IMR-90 (cell line): ENCODE measurements at regions not wholly inside any gene's neighbourhood (a gene's known extent, or its start where the extent isn't known, plus 50 kb on each side); places are given as distances from the start of the nearest gene placed in this dataset.

Experiments used
- ATAC-seq: fragments of 200-7000 bp; cut with Tn5 transposase; 2 replicates; pipeline ENCODE4 v1.9.1; 2020; ENCODE audit warnings: low read depth, mild to moderate bottlenecking, moderate library complexity
- BruUV-seq: library from RNA; stranded (reverse); fragments of 400-500 nt; replicated peaks from 2 replicates; lab custom pipeline; 2021; lab: Mats Ljungman, UMichigan
- CTCF ChIA-PET: fragments of 300-600 bp; formaldehyde crosslinking; extraction: SDS; loops from one replicate; lab custom pipeline; 2021; ENCODE audit warnings: antibody characterized with exemption; lab: Yijun Ruan, JAX
- POLR2A ChIA-PET: fragments of 300-600 bp; sonication (Branson Sonifier 250); formaldehyde crosslinking; loops from one replicate; lab custom pipeline; 2022; ENCODE audit warnings: antibody characterized with exemption; ENCODE audit not compliant: unreplicated experiment; lab: Charles Lee
- DNase-seq: peaks from one replicate; pipeline ENCODE4 v3.0.0; 2013
- H2AFZ ChIP-seq: replicated peaks from 2 replicates; pipeline ENCODE3; 2013; ENCODE audit warnings: low read length, mild to moderate bottlenecking; ENCODE audit not compliant: poor library complexity
- H2AK5ac ChIP-seq: 2 replicates; pipeline ENCODE4 v1.6.1; 2013; ENCODE audit warnings: low read depth, low read length, inconsistent platforms
- H2AK9ac ChIP-seq: replicated peaks from 2 replicates; pipeline ENCODE3; 2013; ENCODE audit warnings: mild to moderate bottlenecking, low read depth, low read length, moderate library complexity; ENCODE audit not compliant: poor library complexity
- H2BK120ac ChIP-seq: 2 replicates; pipeline ENCODE4 v1.6.1; 2013; ENCODE audit warnings: low read depth, low read length, inconsistent platforms
- H2BK15ac ChIP-seq: 3 replicates; pipeline ENCODE4 v1.6.1; 2013; ENCODE audit warnings: low read depth, low read length, inconsistent platforms
- H2BK20ac ChIP-seq: 2 replicates; pipeline ENCODE4 v1.6.1; 2013; ENCODE audit warnings: low read depth, mild to moderate bottlenecking, inconsistent platforms, low read length, moderate library complexity
- H2BK5ac ChIP-seq: 2 replicates; pipeline ENCODE4 v1.6.1; 2013; ENCODE audit warnings: mild to moderate bottlenecking, low read depth, low read length, inconsistent platforms; ENCODE audit not compliant: poor library complexity, severe bottlenecking
- H3K14ac ChIP-seq: replicated peaks from 2 replicates; pipeline ENCODE4 v1.6.1; 2013; ENCODE audit warnings: low read depth, low read length, inconsistent platforms
- H3K18ac ChIP-seq: 2 replicates; pipeline ENCODE4 v1.6.1; 2013; ENCODE audit warnings: low read depth, low read length, control low read depth
- H3K23ac ChIP-seq: 2 replicates; pipeline ENCODE4 v1.6.1; 2013; ENCODE audit warnings: low read depth, low read length, inconsistent platforms
- H3K27ac ChIP-seq: 2 replicates; pipeline ENCODE4 v1.5.1; 2013; ENCODE audit warnings: mild to moderate bottlenecking, control low read depth, low read length; ENCODE audit not compliant: insufficient read depth
- H3K27me3 ChIP-seq: 2 replicates; pipeline ENCODE4 v1.6.1; 2013; ENCODE audit warnings: low read length; ENCODE audit not compliant: control insufficient read depth, insufficient read depth
- H3K36me3 ChIP-seq: 2 replicates; pipeline ENCODE4 v1.6.1; 2013; ENCODE audit warnings: low read length, mixed read lengths; ENCODE audit not compliant: control insufficient read depth, insufficient read depth
- H3K4ac ChIP-seq: 2 replicates; pipeline ENCODE4 v1.6.1; 2013; ENCODE audit warnings: low read depth, low read length, inconsistent platforms
- H3K4me1 ChIP-seq: 2 replicates; pipeline ENCODE4 v1.6.1; 2013; ENCODE audit warnings: low read length, mixed read lengths; ENCODE audit not compliant: control insufficient read depth, insufficient read depth
- H3K4me2 ChIP-seq: 2 replicates; pipeline ENCODE4 v1.6.1; 2013; ENCODE audit warnings: low read depth, mild to moderate bottlenecking, control low read depth, low read length, moderate library complexity
- H3K4me3 ChIP-seq: 2 replicates; pipeline ENCODE4 v1.5.1; 2013; ENCODE audit warnings: low read depth, mild to moderate bottlenecking, control low read depth, low read length, moderate library complexity; ENCODE audit not compliant: insufficient read depth
- H3K56ac ChIP-seq: 2 replicates; pipeline ENCODE4 v1.6.1; 2013; ENCODE audit warnings: low read length, inconsistent platforms; ENCODE audit not compliant: insufficient read depth; ENCODE audit errors: extremely low read depth
- H3K79me1 ChIP-seq, 2 experiments: 2 replicates each; pipeline ENCODE4 v1.6.1; 2013; ENCODE audit warnings: low read length in 2 of 2, inconsistent platforms in 1 of 2, low read depth in 1 of 2
- H3K9ac ChIP-seq: 2 replicates; pipeline ENCODE4 v1.6.1; 2013; ENCODE audit warnings: low read depth, low read length, control low read depth
- H3K9me1 ChIP-seq: 2 replicates; pipeline ENCODE4 v1.6.1; 2013; ENCODE audit warnings: low read length, inconsistent platforms; ENCODE audit not compliant: insufficient read depth
- H3K9me3 ChIP-seq: 2 replicates; pipeline ENCODE4 v1.6.1; 2013; ENCODE audit warnings: low read length; ENCODE audit not compliant: control insufficient read depth, insufficient read depth
- H4K20me1 ChIP-seq: 2 replicates; pipeline ENCODE4 v1.6.1; 2013; ENCODE audit warnings: low read length, inconsistent platforms; ENCODE audit not compliant: insufficient read depth
- H4K5ac ChIP-seq: 2 replicates; pipeline ENCODE4 v1.6.1; 2013; ENCODE audit warnings: mild to moderate bottlenecking, low read depth, low read length, control low read depth
- H4K8ac ChIP-seq, 2 experiments: 2 replicates each; pipeline ENCODE4 v1.6.1; 2013; ENCODE audit warnings: low read depth in 2 of 2, low read length in 2 of 2, control low read depth in 1 of 2, inconsistent platforms in 1 of 2
- H4K91ac ChIP-seq: 2 replicates; pipeline ENCODE4 v1.6.1; 2013; ENCODE audit warnings: low read depth, low read length, inconsistent platforms; ENCODE audit not compliant: insufficient read depth
- BHLHE40 ChIP-seq: fragments of 150-350 bp; IDR thresholded peaks from 2 replicates; pipeline ENCODE4 v1.6.1; 2016; ENCODE audit warnings: mild to moderate bottlenecking, low read depth, low read length
- CHD1 ChIP-seq: IDR thresholded peaks from 2 replicates; pipeline ENCODE4 v1.6.1; 2012; ENCODE audit warnings: low read depth, low read length, improper control_type of control experiment
- CTCF ChIP-seq: conservative IDR thresholded peaks from 2 replicates; pipeline ENCODE4 v1.5.1; 2012; ENCODE audit warnings: mild to moderate bottlenecking, low read depth, low read length, improper control_type of control experiment
- FOS ChIP-seq: fragments of 150-350 bp; IDR thresholded peaks from 2 replicates; pipeline ENCODE4 v1.6.1; 2016; ENCODE audit warnings: low read depth, low read length
- MAZ ChIP-seq: IDR thresholded peaks from 2 replicates; pipeline ENCODE4 v1.6.1; 2012; ENCODE audit warnings: low read depth, mild to moderate bottlenecking, low read length, improper control_type of control experiment, moderate library complexity, borderline replicate concordance
- MXI1 ChIP-seq: IDR thresholded peaks from 2 replicates; pipeline ENCODE4 v1.6.1; 2012; ENCODE audit warnings: low read depth, mild to moderate bottlenecking, low read length, moderate library complexity, borderline replicate concordance
- RCOR1 ChIP-seq: IDR thresholded peaks from 2 replicates; pipeline ENCODE4 v1.6.1; 2012; ENCODE audit warnings: mild to moderate bottlenecking, low read length, improper control_type of control experiment; ENCODE audit not compliant: insufficient replicate concordance
- WGBS, 2 experiments: methylation state at CpG; one replicate each; pipeline versions ENCODE4 v1.1.5 to v1.1.7; 2013; ENCODE audit warnings: missing lambda C conversion rate in 2 of 2; ENCODE audit not compliant: insufficient read length in 1 of 2; ENCODE audit errors: extremely low coverage in 2 of 2; 5-methylcytosine and 5-hydroxymethylcytosine counted together
- dilution Hi-C: fragments of 300-500 bp; cut with HindIII; formaldehyde crosslinking; loops from one replicate; pipeline ENCODE4 v1.14.3; 2018; ENCODE audit warnings: low sequenced_read_pairs; ENCODE audit not compliant: unreplicated experiment
- in situ Hi-C: fragments of 300-500 bp; cut with MboI; formaldehyde crosslinking; loops from 3 replicates; pipeline ENCODE4 v1.14.3; 2019; ENCODE audit warnings: low sequenced_read_pairs, inconsistent platforms, mixed read lengths
- intact Hi-C: fragments of 100-400 bp; cut with micrococcal nuclease; formaldehyde crosslinking; loops from 2 replicates; pipeline ENCODE4 v1.10.0; 2022
- TF ChIP-seq, protein P1 (sequence below): fragments of 150-350 bp; IDR thresholded peaks from 2 replicates; pipeline ENCODE4 v1.6.1; 2017; ENCODE audit warnings: mild to moderate bottlenecking, antibody characterized with exemption, low read length, low read depth

DNA sequence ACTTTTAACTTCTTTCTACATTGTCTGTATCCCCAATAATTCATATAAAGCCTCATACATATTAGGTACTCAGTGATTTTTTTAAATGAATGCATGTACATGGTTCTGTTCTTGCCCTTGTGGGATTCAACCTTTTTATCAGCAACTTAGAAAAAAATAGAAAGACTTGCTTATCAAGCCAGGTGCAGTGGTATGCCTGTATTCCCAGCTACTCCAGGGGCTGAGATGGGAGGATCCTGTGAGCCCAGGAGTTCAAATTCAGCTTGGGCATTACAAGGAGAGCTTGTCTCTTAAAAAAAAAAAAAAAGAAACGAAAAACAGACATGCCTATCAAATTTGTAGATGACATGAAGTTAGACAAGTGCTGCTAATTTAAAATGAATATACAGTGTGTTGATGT, 54.2 kb upstream of the MYCBP2 start:
- no peaks in the 10 kb centered on the region for H3K79me1 ChIP-seq
- intact Hi-C loops (no loop called here), in situ Hi-C loops (no loop called here), dilution Hi-C loops (no loop called here)
- no TSS peak for BruUV-seq
- no peak for DNase-seq
- TF ChIP-seq MAZ (no peak), MXI1 (no peak), RCOR1 (no peak), CTCF (no peak), CHD1 (no peak), BHLHE40 (no peak), FOS (no peak)
- TF ChIP-seq, protein P1, sequence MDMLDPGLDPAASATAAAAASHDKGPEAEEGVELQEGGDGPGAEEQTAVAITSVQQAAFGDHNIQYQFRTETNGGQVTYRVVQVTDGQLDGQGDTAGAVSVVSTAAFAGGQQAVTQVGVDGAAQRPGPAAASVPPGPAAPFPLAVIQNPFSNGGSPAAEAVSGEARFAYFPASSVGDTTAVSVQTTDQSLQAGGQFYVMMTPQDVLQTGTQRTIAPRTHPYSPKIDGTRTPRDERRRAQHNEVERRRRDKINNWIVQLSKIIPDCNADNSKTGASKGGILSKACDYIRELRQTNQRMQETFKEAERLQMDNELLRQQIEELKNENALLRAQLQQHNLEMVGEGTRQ, result no peak
- H3K4me2 ChIP-seq, result no peak overlapping the region
- no peak overlapping the region for H2AK5ac ChIP-seq
- H3K23ac ChIP-seq, result no peak overlapping the region
- H2BK5ac ChIP-seq, result no peak overlapping the region
- no peak overlapping the region for H4K8ac ChIP-seq
- H3K9me3 ChIP-seq, result no peaks in the 10 kb centered on the region
- H3K9ac ChIP-seq, result no peak overlapping the region
- no peak overlapping the region for H3K14ac ChIP-seq
- ChIA-PET CTCF (interaction anchor here (0.6 kb wide), 1 partner anchor 45 kb away, joined by 3 read pairs; no protein-coding TSS in a partner anchor), POLR2A (no interaction called here)
- H3K4me1 ChIP-seq, result no peaks in the 10 kb centered on the region
- H3K27ac ChIP-seq, result no peak overlapping the region
- no peak overlapping the region for H2BK15ac ChIP-seq
- H3K4ac ChIP-seq, result no peak overlapping the region
- no peak overlapping the region for H3K4me3 ChIP-seq
- H2BK20ac ChIP-seq, result no peak overlapping the region
- H2AK9ac ChIP-seq, result no peak overlapping the region
- no peak overlapping the region for H4K5ac ChIP-seq
- H3K56ac ChIP-seq, result no peak overlapping the region
- H3K18ac ChIP-seq, result no peak overlapping the region
- no CpG with 5 or more reads among the region's 1 CpG for WGBS, 2 experiments
- H3K36me3 ChIP-seq, result no peaks in the 10 kb centered on the region
- H3K9me1 ChIP-seq, result no peaks in the 10 kb centered on the region
- no peak overlapping the region for H4K91ac ChIP-seq
- H2AFZ ChIP-seq, result no peak overlapping the region
- no peak for ATAC-seq
- no peaks in the 10 kb centered on the region for H4K20me1 ChIP-seq
- H2BK120ac ChIP-seq, result no peak overlapping the region
- H3K27me3 ChIP-seq, result peaks cover 1% of the 10 kb centered on the region; the same call in 1 of the 2 replicates
